MG63 (cell line): ENCODE measurements at regions not wholly inside any gene's neighbourhood (a gene's known extent, or its start where the extent isn't known, plus 50 kb on each side); places are given as distances from the start of the nearest gene placed in this dataset.

Experiments
- DNase-seq: peaks from one replicate; pipeline ENCODE4 v3.0.0-alpha.2; 2020
- H3K27me3 ChIP-seq: fragments of 250-450 bp; sonication (Bioruptor Pico); 2 replicates; pipeline ENCODE4 v1.5.1; 2020; ENCODE audit warnings: mild to moderate bottlenecking, moderate library complexity
- H3K36me3 ChIP-seq: fragments of 250-450 bp; sonication (Bioruptor Pico); 2 replicates; pipeline ENCODE4 v1.5.1; 2020; ENCODE audit warnings: mild to moderate bottlenecking, moderate library complexity
- H3K4me3 ChIP-seq: fragments of 250-450 bp; sonication (Bioruptor Pico); 2 replicates; pipeline ENCODE4 v1.5.1; 2020; ENCODE audit warnings: mild to moderate bottlenecking, moderate library complexity
- H3K9me3 ChIP-seq: fragments of 250-450 bp; sonication (Bioruptor Pico); 2 replicates; pipeline ENCODE4 v1.5.1; 2020; ENCODE audit warnings: mild to moderate bottlenecking, moderate library complexity

GRCh38 chr5:158022837-158023236 is 163.9 kb upstream of the CLINT1 start:
- DNase-seq, result no peak
- Histone ChIP-seq H3K36me3 (no peaks in the 10 kb centered on the region), H3K4me3 (no peak overlapping the region), H3K27me3 (peaks cover 8% of the 10 kb centered on the region; the same call in 1 of the 2 replicates), H3K9me3 (no peaks in the 10 kb centered on the region)

- Histone ChIP-seq H3K36me3 (no peaks in the 10 kb centered on the region), H3K4me3 (no peak overlapping the region), H3K9me3 (no peaks in the 10 kb centered on the region), H3K27me3 (peaks cover 5% of the 10 kb centered on the region; the same call in 1 of the 2 replicates)
- DNase-seq, result no peak
Measured at GRCh38 chr5:158022393-158022792, 163.4 kb upstream of the CLINT1 start.

- Histone ChIP-seq H3K36me3 (no peaks in the 10 kb centered on the region), H3K4me3 (no peak overlapping the region), H3K27me3 (no peaks in the 10 kb centered on the region), H3K9me3 (no peaks in the 10 kb centered on the region)
- no peak for DNase-seq
Measured at GRCh38 chr5:158020555-158021418, 161.8 kb upstream of the CLINT1 start.

GRCh38 chr5:158017469-158017868 is 158.5 kb upstream of the CLINT1 start:
- no peaks in the 10 kb centered on the region for H3K36me3 ChIP-seq
- no peaks in the 10 kb centered on the region; the same call in 1 of the 2 replicates for H3K27me3 ChIP-seq
- no peak overlapping the region for H3K4me3 ChIP-seq
- DNase-seq, result no peak
- no peaks in the 10 kb centered on the region for H3K9me3 ChIP-seq

- no peaks in the 10 kb centered on the region for H3K9me3 ChIP-seq
- no peaks in the 10 kb centered on the region; the same call in 1 of the 2 replicates for H3K27me3 ChIP-seq
- DNase-seq, result no peak
- no peak overlapping the region for H3K4me3 ChIP-seq
- H3K36me3 ChIP-seq, result no peaks in the 10 kb centered on the region
Measured at GRCh38 chr5:158014372-158014771, 155.4 kb upstream of the CLINT1 start.

- Histone ChIP-seq H3K4me3 (no peak overlapping the region), H3K36me3 (no peaks in the 10 kb centered on the region), H3K9me3 (no peaks in the 10 kb centered on the region), H3K27me3 (no peaks in the 10 kb centered on the region; the same call in 1 of the 2 replicates)
- peak; percentile 44 for DNase-seq
Measured at GRCh38 chr5:158013939-158014338, 155.0 kb upstream of the CLINT1 start.

GRCh38 chr5:158013303-158013702 is 154.4 kb upstream of the CLINT1 start:
- Histone ChIP-seq H3K4me3 (no peak overlapping the region), H3K36me3 (no peaks in the 10 kb centered on the region), H3K27me3 (no peaks in the 10 kb centered on the region; the same call in 1 of the 2 replicates), H3K9me3 (no peaks in the 10 kb centered on the region)
- DNase-seq, result no peak

- no peak for DNase-seq
- no peak overlapping the region for H3K4me3 ChIP-seq
- peaks cover 3% of the 10 kb centered on the region; the same call in 1 of the 2 replicates for H3K27me3 ChIP-seq
- H3K36me3 ChIP-seq, result no peaks in the 10 kb centered on the region
- no peaks in the 10 kb centered on the region for H3K9me3 ChIP-seq
Measured at GRCh38 chr5:158011422-158011821, 152.5 kb upstream of the CLINT1 start.

GRCh38 chr5:158010831-158011230 is 151.9 kb upstream of the CLINT1 start:
- no peaks in the 10 kb centered on the region for H3K36me3 ChIP-seq
- DNase-seq, result no peak
- no peak overlapping the region for H3K4me3 ChIP-seq
- peaks cover 3% of the 10 kb centered on the region for H3K9me3 ChIP-seq
- H3K27me3 ChIP-seq, result peaks cover 3% of the 10 kb centered on the region; the same call in 1 of the 2 replicates

- no peak overlapping the region for H3K4me3 ChIP-seq
- 0 out of 2 replicates have a peak, but pooled peaks cover 3% of the 10 kb centered on the region for H3K27me3 ChIP-seq
- no peak for DNase-seq
Measured at GRCh38 chr5:158007336-158007735, 148.4 kb upstream of the CLINT1 start.

GRCh38 chr5:157999696-158000095 is 140.8 kb upstream of the CLINT1 start:
- Histone ChIP-seq H3K27me3 (no peaks in the 10 kb centered on the region), H3K36me3 (no peaks in the 10 kb centered on the region), H3K4me3 (no peak overlapping the region), H3K9me3 (no peaks in the 10 kb centered on the region)
- DNase-seq, result no peak

More at GRCh38 chr5:158007336-158007735, 148.4 kb upstream of the CLINT1 start:
- Histone ChIP-seq H3K36me3 (no peaks in the 10 kb centered on the region), H3K9me3 (peaks cover 4% of the 10 kb centered on the region)

- no peak overlapping the region for H3K4me3 ChIP-seq
- H3K27me3 ChIP-seq, result no peaks in the 10 kb centered on the region
- peak; percentile 29 for DNase-seq
- H3K36me3 ChIP-seq, result no peaks in the 10 kb centered on the region
- no peaks in the 10 kb centered on the region for H3K9me3 ChIP-seq
Measured at GRCh38 chr5:157997991-157998504, 139.1 kb upstream of the CLINT1 start.

- Histone ChIP-seq H3K27me3 (no peaks in the 10 kb centered on the region), H3K9me3 (no peaks in the 10 kb centered on the region), H3K36me3 (no peaks in the 10 kb centered on the region), H3K4me3 (0 out of 2 replicates have a peak overlapping the region, but pooled peaks have one; percentile 5)
- DNase-seq, result peak; percentile 75
Measured at GRCh38 chr5:157994906-157995519, 136.1 kb upstream of the CLINT1 start.

- no peak overlapping the region for H3K4me3 ChIP-seq
- DNase-seq, result no peak
- H3K36me3 ChIP-seq, result no peaks in the 10 kb centered on the region
- H3K9me3 ChIP-seq, result no peaks in the 10 kb centered on the region
- no peaks in the 10 kb centered on the region for H3K27me3 ChIP-seq
Measured at GRCh38 chr5:157993986-157994691, 135.2 kb upstream of the CLINT1 start.

GRCh38 chr5:157993201-157993600 is 134.3 kb upstream of the CLINT1 start:
- H3K27me3 ChIP-seq, result no peaks in the 10 kb centered on the region
- no peak overlapping the region for H3K4me3 ChIP-seq
- DNase-seq, result no peak
- no peaks in the 10 kb centered on the region for H3K9me3 ChIP-seq
- H3K36me3 ChIP-seq, result no peaks in the 10 kb centered on the region

GRCh38 chr5:157990583-157991181 is 131.7 kb upstream of the CLINT1 start:
- H3K9me3 ChIP-seq, result no peaks in the 10 kb centered on the region; the same call in 1 of the 2 replicates
- no peak overlapping the region for H3K4me3 ChIP-seq
- H3K36me3 ChIP-seq, result no peaks in the 10 kb centered on the region
- no peak for DNase-seq
- no peaks in the 10 kb centered on the region for H3K27me3 ChIP-seq
